H9 (cell line): ENCODE measurements at regions not wholly inside any gene's neighbourhood (a gene's known extent, or its start where the extent isn't known, plus 50 kb on each side); places are given as distances from the start of the nearest gene placed in this dataset.

Source experiments
- DNase-seq: peaks from one replicate; pipeline ENCODE4 v3.0.0-alpha.2; 2017
- H2AFZ ChIP-seq: one replicate; pipeline ENCODE4 v1.6.1; 2013; ENCODE audit warnings: mild to moderate bottlenecking, low read length, control low read depth, moderate library complexity
- H2AK5ac ChIP-seq: 2 replicates; pipeline ENCODE4 v1.6.1; 2013; ENCODE audit warnings: low read length, control low read depth, mixed read lengths; ENCODE audit not compliant: insufficient read length
- H2BK120ac ChIP-seq: one replicate; pipeline ENCODE4 v1.6.1; 2013; ENCODE audit warnings: low read depth, mild to moderate bottlenecking, low read length, control low read depth, inconsistent platforms; ENCODE audit not compliant: poor library complexity, severe bottlenecking
- H2BK12ac ChIP-seq: 2 replicates; pipeline ENCODE4 v1.6.1; 2013; ENCODE audit warnings: low read length, control low read depth, mixed read lengths, low read depth; ENCODE audit not compliant: insufficient read length
- H2BK15ac ChIP-seq: 2 replicates; pipeline ENCODE4 v1.6.1; 2013; ENCODE audit warnings: low read depth, low read length, control low read depth
- H2BK20ac ChIP-seq: one replicate; pipeline ENCODE4 v1.6.1; 2013; ENCODE audit warnings: low read depth, mild to moderate bottlenecking, low read length, control low read depth, inconsistent platforms; ENCODE audit not compliant: poor library complexity, severe bottlenecking
- H2BK5ac ChIP-seq: 2 replicates; pipeline ENCODE4 v1.6.1; 2013; ENCODE audit warnings: low read length, control low read depth, mixed read lengths; ENCODE audit not compliant: insufficient read length
- H3K14ac ChIP-seq: 2 replicates; pipeline ENCODE4 v1.6.1; 2013; ENCODE audit warnings: low read length, control low read depth; ENCODE audit not compliant: insufficient read depth
- H3K18ac ChIP-seq: 2 replicates; pipeline ENCODE4 v1.6.1; 2013; ENCODE audit warnings: low read depth, mild to moderate bottlenecking, mixed read lengths, low read length, control low read depth; ENCODE audit not compliant: insufficient read length
- H3K23ac ChIP-seq: 2 replicates; pipeline ENCODE4 v1.6.1; 2013; ENCODE audit warnings: low read length, control low read depth, mixed read lengths, low read depth; ENCODE audit not compliant: insufficient read length
- H3K23me2 ChIP-seq: 2 replicates; pipeline ENCODE4 v1.6.1; 2013; ENCODE audit warnings: low read depth, mild to moderate bottlenecking, mixed read lengths, low read length, control low read depth; ENCODE audit not compliant: insufficient read length, poor library complexity, severe bottlenecking
- H3K27ac ChIP-seq: 2 replicates; pipeline ENCODE4 v1.5.1; 2013; ENCODE audit warnings: low read length, control low read depth, mixed read lengths, low read depth; ENCODE audit not compliant: insufficient read length
- H3K27me3 ChIP-seq: 2 replicates; pipeline ENCODE4 v1.6.1; 2013; ENCODE audit warnings: low read length, control low read depth, inconsistent platforms; ENCODE audit not compliant: insufficient read depth
- H3K4ac ChIP-seq: 2 replicates; pipeline ENCODE4 v1.6.1; 2013; ENCODE audit warnings: low read depth, mild to moderate bottlenecking, control low read depth, inconsistent platforms, low read length, moderate library complexity
- H3K4me1 ChIP-seq: 2 replicates; pipeline ENCODE4 v1.6.1; 2013; ENCODE audit warnings: low read length, control low read depth, inconsistent platforms; ENCODE audit not compliant: insufficient read depth
- H3K4me2 ChIP-seq: 2 replicates; pipeline ENCODE4 v1.6.1; 2013; ENCODE audit warnings: low read length, control low read depth, mixed read lengths; ENCODE audit not compliant: insufficient read length, insufficient read depth
- H3K56ac ChIP-seq: 2 replicates; pipeline ENCODE4 v1.6.1; 2013; ENCODE audit warnings: low read depth, mild to moderate bottlenecking, mixed read lengths, low read length, control low read depth; ENCODE audit not compliant: insufficient read length
- H3K79me1 ChIP-seq: 2 replicates; pipeline ENCODE4 v1.6.1; 2013; ENCODE audit warnings: low read depth, mild to moderate bottlenecking, moderate library complexity, low read length, control low read depth, inconsistent platforms; ENCODE audit not compliant: insufficient read depth, poor library complexity, severe bottlenecking
- H3K79me2 ChIP-seq: 2 replicates; pipeline ENCODE4 v1.6.1; 2013; ENCODE audit warnings: low read length, control low read depth, inconsistent platforms; ENCODE audit not compliant: insufficient read depth
- H3K9ac ChIP-seq: 2 replicates; pipeline ENCODE4 v1.6.1; 2013; ENCODE audit warnings: low read length, control low read depth, mixed read lengths; ENCODE audit not compliant: insufficient read length; ENCODE audit errors: extremely low read depth
- H3K9me3 ChIP-seq: one replicate; pipeline ENCODE4 v1.6.1; 2013; ENCODE audit warnings: low read depth, low read length, inconsistent platforms; ENCODE audit not compliant: control insufficient read depth
- H3T11ph ChIP-seq: one replicate; pipeline ENCODE4 v1.6.1; 2013; ENCODE audit warnings: mild to moderate bottlenecking, low read length, control low read depth, inconsistent platforms
- H4K20me1 ChIP-seq: one replicate; pipeline ENCODE4 v1.6.1; 2013; ENCODE audit not compliant: control insufficient read depth, insufficient read length, insufficient read depth
- H4K5ac ChIP-seq: 2 replicates; pipeline ENCODE4 v1.6.1; 2013; ENCODE audit warnings: low read depth, mild to moderate bottlenecking, mixed read lengths, low read length, control low read depth; ENCODE audit not compliant: insufficient read length
- H4K8ac ChIP-seq: replicated peaks from 2 replicates; pipeline ENCODE4 v1.6.1; 2013; ENCODE audit warnings: low read length, control low read depth, mixed read lengths, low read depth; ENCODE audit not compliant: insufficient read length
- H4K91ac ChIP-seq: 2 replicates; pipeline ENCODE4 v1.6.1; 2013; ENCODE audit warnings: low read depth, mild to moderate bottlenecking, moderate library complexity, mixed read lengths, low read length, control low read depth; ENCODE audit not compliant: insufficient read length
- H3K27ac Mint-ChIP-seq, 3 experiments: 2 replicates in 2 of 3; 3 replicates in 1 of 3; pipeline ENCODE4 v1.8.0; 2020 to 2021; ENCODE audit warnings: mixed read lengths in 3 of 3, mild to moderate bottlenecking in 1 of 3, moderate library complexity in 1 of 3
- H3K27me3 Mint-ChIP-seq: 2 replicates; pipeline ENCODE4 v1.8.0; 2021; ENCODE audit warnings: low read depth, mild to moderate bottlenecking, moderate library complexity, mixed read lengths
- H3K36me3 Mint-ChIP-seq, 3 experiments: 2 replicates in 2 of 3; 3 replicates in 1 of 3; pipeline ENCODE4 v1.8.0; 2020 to 2021; ENCODE audit warnings: low read depth in 3 of 3, mixed read lengths in 3 of 3; ENCODE audit not compliant: insufficient read depth in 1 of 3
- H3K4me1 Mint-ChIP-seq, 2 experiments: 2 replicates each; pipeline ENCODE4 v1.8.0; 2020; ENCODE audit warnings: mixed read lengths in 2 of 2
- H3K4me3 Mint-ChIP-seq, 2 experiments: 2 replicates in 1 of 2; 3 replicates in 1 of 2; pipeline ENCODE4 v1.8.0; 2020 to 2021; ENCODE audit warnings: mild to moderate bottlenecking in 2 of 2, mixed read lengths in 2 of 2, moderate library complexity in 1 of 2
- H3K9me3 Mint-ChIP-seq, 2 experiments: 2 replicates in 1 of 2; 3 replicates in 1 of 2; pipeline ENCODE4 v1.8.0; 2020; ENCODE audit warnings: mild to moderate bottlenecking in 2 of 2, mixed read lengths in 2 of 2, moderate library complexity in 1 of 2
- WGBS: extraction: QIAGEN DNeasy Blood & Tissue Kit; methylation state at CpG from one replicate; pipeline ENCODE4 v1.1.7; 2013; ENCODE audit warnings: missing lambda C conversion rate, low lambda C conversion rate, mixed read lengths; ENCODE audit not compliant: insufficient read length; ENCODE audit errors: extremely low coverage; 5-methylcytosine and 5-hydroxymethylcytosine counted together
- TF ChIP-seq, protein P1 (sequence below): fragments of 200-600 bp; sonication (generic); conservative IDR thresholded peaks from 3 replicates; pipeline ENCODE4 v1.8.0; 2021; ENCODE audit warnings: antibody characterized with exemption, mild to moderate bottlenecking

DNA sequence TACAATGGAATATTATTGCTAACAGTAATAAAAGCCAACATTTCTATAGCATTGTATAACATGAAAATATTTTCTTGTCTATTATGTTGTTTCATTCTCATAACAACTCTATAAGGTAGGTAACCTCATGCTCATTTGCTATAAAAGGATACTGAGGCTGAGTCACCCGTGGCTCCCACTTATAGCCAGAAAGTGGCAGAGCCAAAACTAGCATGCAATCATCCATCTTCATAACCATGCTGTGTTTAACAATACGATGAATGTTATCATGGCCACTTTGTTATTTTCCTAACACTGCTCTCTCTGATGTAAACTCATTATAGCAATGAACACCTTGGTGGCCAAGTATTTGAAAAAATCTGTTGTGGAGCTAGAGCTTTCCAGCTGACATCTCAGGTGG is 80.8 kb upstream of the JUN start:
- no peak overlapping the region for H2BK20ac ChIP-seq
- H3K79me2 ChIP-seq: no peaks in the 10 kb centered on the region
- H4K5ac ChIP-seq: no peak overlapping the region
- no peak for DNase-seq
- no peaks in the 10 kb centered on the region for H3K9me3 ChIP-seq
- no peak overlapping the region for H2BK12ac ChIP-seq
- H3K27me3 ChIP-seq: no peaks in the 10 kb centered on the region; the same call in 1 of the 2 replicates
- Mint-ChIP-seq H3K27ac (no peak overlapping the region), H3K27me3 (peaks cover 6% of the 10 kb centered on the region), H3K9me3 (no peaks in the 10 kb centered on the region), H3K36me3 (no peaks in the 10 kb centered on the region), H3K4me3 (no peak overlapping the region), H3K4me1 (peaks cover 18 to 22% of the 10 kb centered on the region in 2 experiments)
- no peaks in the 10 kb centered on the region for H3K79me1 ChIP-seq
- H3T11ph ChIP-seq: no peak overlapping the region
- no peak overlapping the region for H2AFZ ChIP-seq
- no peak overlapping the region for H3K23ac ChIP-seq
- no peak overlapping the region for H4K8ac ChIP-seq
- no CpG with 5 or more reads among the region's 2 CpGs for WGBS
- no peak overlapping the region for H2BK15ac ChIP-seq
- H2AK5ac ChIP-seq: no peak overlapping the region
- no peak overlapping the region for H2BK5ac ChIP-seq
- H4K20me1 ChIP-seq: no peaks in the 10 kb centered on the region
- no peak overlapping the region for H3K14ac ChIP-seq
- no peak overlapping the region for H2BK120ac ChIP-seq
- H3K18ac ChIP-seq: no peak overlapping the region
- H4K91ac ChIP-seq: no peak overlapping the region
- no peak overlapping the region for H3K4ac ChIP-seq
- H3K56ac ChIP-seq: no peak overlapping the region
- TF ChIP-seq, protein P1, sequence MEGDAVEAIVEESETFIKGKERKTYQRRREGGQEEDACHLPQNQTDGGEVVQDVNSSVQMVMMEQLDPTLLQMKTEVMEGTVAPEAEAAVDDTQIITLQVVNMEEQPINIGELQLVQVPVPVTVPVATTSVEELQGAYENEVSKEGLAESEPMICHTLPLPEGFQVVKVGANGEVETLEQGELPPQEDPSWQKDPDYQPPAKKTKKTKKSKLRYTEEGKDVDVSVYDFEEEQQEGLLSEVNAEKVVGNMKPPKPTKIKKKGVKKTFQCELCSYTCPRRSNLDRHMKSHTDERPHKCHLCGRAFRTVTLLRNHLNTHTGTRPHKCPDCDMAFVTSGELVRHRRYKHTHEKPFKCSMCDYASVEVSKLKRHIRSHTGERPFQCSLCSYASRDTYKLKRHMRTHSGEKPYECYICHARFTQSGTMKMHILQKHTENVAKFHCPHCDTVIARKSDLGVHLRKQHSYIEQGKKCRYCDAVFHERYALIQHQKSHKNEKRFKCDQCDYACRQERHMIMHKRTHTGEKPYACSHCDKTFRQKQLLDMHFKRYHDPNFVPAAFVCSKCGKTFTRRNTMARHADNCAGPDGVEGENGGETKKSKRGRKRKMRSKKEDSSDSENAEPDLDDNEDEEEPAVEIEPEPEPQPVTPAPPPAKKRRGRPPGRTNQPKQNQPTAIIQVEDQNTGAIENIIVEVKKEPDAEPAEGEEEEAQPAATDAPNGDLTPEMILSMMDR: no peak
- no peaks in the 10 kb centered on the region for H3K23me2 ChIP-seq
- peaks cover 5% of the 10 kb centered on the region for H3K4me1 ChIP-seq
- no peak overlapping the region for H3K4me2 ChIP-seq
- no peak overlapping the region for H3K9ac ChIP-seq
- no peak overlapping the region for H3K27ac ChIP-seq
